Myocyte (in vitro differentiated cells): ENCODE measurements at regions not wholly inside any gene's neighbourhood (a gene's known extent, or its start where the extent isn't known, plus 50 kb on each side); places are given as distances from the start of the nearest gene placed in this dataset.
"Not testable (repeated sequence)": the region's sequence is repeated elsewhere in the genome, so short reads cannot be mapped to it uniquely, and the experiment has no call there.

ENCODE experiments used
- DNase-seq: peaks from one replicate; pipeline ENCODE4 v3.0.0-alpha.2; 2012; ENCODE audit warnings: low read depth

- DNase-seq, result no peak
Observed at GRCh38 chr6:93679836-93680235, 260.5 kb upstream of the EPHA7 start.

GRCh38 chr6:93678841-93679454, 259.6 kb upstream of the EPHA7 start:
- DNase-seq, result peak; percentile 39

- DNase-seq, result no peak
Observed at GRCh38 chr6:93677264-93677965, 258.1 kb upstream of the EPHA7 start.

- no peak for DNase-seq
Observed at GRCh38 chr6:93676581-93676980, 257.2 kb upstream of the EPHA7 start.

- no peak for DNase-seq
Observed at GRCh38 chr6:93675856-93676417, 256.6 kb upstream of the EPHA7 start.

- peak; percentile 85 for DNase-seq
Observed at GRCh38 chr6:93663111-93663510, 243.8 kb upstream of the EPHA7 start.

- DNase-seq, result no peak
Observed at GRCh38 chr6:93654548-93654947, 235.2 kb upstream of the EPHA7 start.

- DNase-seq, result no peak
Observed at GRCh38 chr6:93644611-93645010, 225.3 kb upstream of the EPHA7 start.

GRCh38 chr6:93639126-93639525, 219.8 kb upstream of the EPHA7 start:
- DNase-seq, result no peak

- DNase-seq, result not testable (repeated sequence)
Observed at GRCh38 chr6:93636987-93637664, 217.8 kb upstream of the EPHA7 start.

- DNase-seq, result peak; percentile 18
Observed at GRCh38 chr6:93624408-93624807, 205.0 kb upstream of the EPHA7 start.

- peak; percentile 13 for DNase-seq
Observed at GRCh38 chr6:93621442-93621841, 202.1 kb upstream of the EPHA7 start.

- no peak for DNase-seq
Observed at GRCh38 chr6:93604951-93605350, 185.6 kb upstream of the EPHA7 start.

GRCh38 chr6:93592417-93592816, 173.1 kb upstream of the EPHA7 start:
- no peak for DNase-seq

- DNase-seq, result no peak
Observed at GRCh38 chr6:93586306-93586705, 166.9 kb upstream of the EPHA7 start.

- peak; percentile 68 for DNase-seq
Observed at GRCh38 chr6:93584300-93584699, 164.9 kb upstream of the EPHA7 start.

GRCh38 chr6:93581371-93581770, 162.0 kb upstream of the EPHA7 start:
- peak; percentile 96 for DNase-seq

- DNase-seq, result peak; percentile 75
Observed at GRCh38 chr6:93580446-93580845, 161.1 kb upstream of the EPHA7 start.

- DNase-seq, result peak; percentile 49
Observed at GRCh38 chr6:93575495-93576267, 156.3 kb upstream of the EPHA7 start.

- DNase-seq, result no peak
Observed at GRCh38 chr6:93574299-93574698, 154.9 kb upstream of the EPHA7 start.

GRCh38 chr6:93571346-93571745, 152.0 kb upstream of the EPHA7 start:
- DNase-seq, result no peak
